GM21381 (cell line): ENCODE measurements at regions not wholly inside any gene's neighbourhood (a gene's known extent, or its start where the extent isn't known, plus 50 kb on each side); places are given as distances from the start of the nearest gene placed in this dataset.

Experiments used
- ATAC-seq: cut with Tn5 transposase; IDR thresholded peaks from one replicate; pipeline ENCODE4 v1.9.1; 2021; ENCODE audit warnings: mild to moderate bottlenecking, moderate library complexity; ENCODE audit not compliant: unreplicated experiment

DNA sequence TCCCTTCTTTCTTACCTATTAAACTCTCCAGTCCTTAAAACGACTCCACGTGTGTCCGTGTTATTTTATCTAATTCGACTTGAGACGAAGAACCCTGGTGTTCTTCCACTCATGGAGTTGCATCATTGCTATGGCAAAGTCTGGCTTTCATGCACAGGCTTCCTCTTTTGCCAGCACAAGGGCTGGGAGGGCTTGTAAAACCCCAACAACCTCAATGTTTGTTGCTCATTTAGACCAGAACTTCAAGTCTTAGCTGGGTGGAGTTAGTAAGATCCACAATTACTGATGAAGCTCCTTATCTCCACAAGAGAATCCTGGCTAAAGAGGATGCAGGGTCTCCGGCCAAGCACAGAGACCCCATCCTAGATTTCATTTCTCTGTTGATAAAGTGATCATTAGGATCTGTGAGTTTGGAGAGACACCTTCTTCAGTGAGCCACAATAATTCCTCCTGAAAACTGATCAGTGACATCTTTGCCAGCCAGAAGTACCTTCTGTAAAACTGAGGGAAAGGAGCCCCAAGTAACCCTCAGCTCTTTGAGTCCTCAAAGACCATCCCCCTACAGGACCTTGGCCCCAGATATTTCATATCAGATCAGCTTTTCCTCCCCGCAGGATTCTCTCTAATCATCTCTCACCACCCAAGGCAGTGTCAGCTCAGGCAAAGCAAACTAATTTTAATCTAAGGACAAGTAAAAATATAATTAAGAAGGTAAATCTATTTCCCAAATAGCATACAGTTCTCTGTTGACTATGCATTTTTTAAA, 514.6 kb downstream of the FUT8 start:
- no peak for ATAC-seq

DNA sequence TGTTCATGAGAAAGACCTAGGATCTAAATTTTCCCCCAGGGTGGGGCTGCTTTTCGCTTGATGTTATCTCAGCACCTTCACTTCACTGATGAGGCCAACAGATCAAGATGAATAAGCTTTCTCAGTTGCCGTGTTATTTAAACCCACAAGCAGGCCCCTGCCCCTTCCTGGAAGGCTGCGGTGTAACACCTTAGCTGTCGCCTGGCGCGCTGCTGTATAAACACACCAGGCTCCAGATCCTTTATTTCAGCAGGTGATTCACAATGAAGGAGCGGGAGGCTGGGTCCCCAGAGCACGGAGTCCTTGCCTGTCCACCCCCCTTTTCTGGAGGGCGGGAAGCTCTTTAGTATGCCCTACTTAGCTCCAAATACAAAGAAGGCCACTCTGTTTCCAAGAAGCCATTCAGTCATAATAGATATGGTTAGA, 515.4 kb downstream of the FUT8 start:
- no peak for ATAC-seq

DNA sequence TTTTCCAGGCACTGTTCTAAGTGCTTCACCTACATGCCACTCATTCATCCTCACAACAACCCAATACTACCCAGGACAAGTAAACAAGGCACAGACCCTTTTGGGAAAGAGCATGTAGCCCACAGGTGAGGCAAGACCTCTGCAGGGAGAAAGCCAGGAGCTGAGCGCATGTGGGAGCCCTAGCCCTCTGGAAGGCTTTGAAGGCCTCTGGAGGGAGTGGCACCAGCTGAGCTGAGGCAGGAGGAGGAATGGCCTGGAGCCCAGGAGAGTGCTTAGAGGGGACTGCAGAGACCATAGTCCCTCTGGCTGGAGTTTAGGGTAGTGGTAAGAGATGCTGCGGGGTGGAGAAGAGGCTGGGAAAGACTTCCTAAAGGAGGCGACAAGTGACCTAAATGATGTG, 516.5 kb downstream of the FUT8 start:
- no peak for ATAC-seq

DNA sequence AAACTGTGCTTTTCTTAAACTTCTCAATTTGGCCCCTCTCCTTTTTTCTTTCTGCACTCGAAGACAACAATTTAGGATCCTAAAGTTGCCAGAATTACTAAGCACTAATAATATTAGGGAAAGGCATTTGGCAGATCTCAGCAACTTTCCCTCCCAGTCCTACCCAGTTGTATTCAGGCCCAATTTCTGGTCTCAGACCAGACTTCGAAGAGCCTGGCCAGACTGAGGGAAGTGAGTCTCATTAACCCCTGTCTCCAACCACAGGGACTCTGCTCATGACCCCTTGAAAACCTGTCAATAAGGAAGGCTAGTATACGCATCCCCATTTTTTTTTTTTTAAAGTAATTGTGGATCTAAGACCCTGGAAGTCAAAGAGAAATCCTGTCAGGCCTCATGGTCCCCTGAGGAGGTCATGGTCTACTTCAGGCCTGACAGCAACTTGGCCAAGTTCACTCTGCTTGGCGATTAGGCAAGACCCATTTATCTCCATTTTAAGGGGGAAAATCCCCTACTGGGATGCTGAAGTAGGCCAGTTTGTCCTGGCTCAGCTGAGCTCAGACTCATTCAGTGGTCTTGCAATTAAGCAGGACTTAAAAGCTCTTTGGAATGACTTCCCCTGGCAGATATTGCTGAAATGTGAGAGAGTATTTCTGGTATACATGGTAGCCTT, 521.0 kb downstream of the FUT8 start:
- ATAC-seq, result no peak

DNA sequence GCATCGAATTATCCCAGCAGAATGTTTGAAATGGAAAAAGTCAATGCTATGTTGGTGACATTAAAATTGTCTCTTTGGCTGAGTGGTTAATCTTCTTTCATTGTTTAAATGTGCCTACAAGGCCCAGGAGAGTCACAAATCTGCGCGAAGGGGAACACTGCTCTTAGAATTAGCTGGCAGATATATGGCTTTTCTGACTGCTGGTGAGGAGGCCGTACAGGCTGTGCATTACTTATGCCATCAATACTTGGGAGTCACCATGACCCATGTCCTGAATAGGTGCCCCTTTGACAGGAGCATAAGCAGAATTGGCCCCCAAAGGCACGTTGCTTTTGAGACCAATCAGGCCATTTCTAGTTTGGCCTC, 521.5 kb downstream of the FUT8 start:
- no peak for ATAC-seq

DNA sequence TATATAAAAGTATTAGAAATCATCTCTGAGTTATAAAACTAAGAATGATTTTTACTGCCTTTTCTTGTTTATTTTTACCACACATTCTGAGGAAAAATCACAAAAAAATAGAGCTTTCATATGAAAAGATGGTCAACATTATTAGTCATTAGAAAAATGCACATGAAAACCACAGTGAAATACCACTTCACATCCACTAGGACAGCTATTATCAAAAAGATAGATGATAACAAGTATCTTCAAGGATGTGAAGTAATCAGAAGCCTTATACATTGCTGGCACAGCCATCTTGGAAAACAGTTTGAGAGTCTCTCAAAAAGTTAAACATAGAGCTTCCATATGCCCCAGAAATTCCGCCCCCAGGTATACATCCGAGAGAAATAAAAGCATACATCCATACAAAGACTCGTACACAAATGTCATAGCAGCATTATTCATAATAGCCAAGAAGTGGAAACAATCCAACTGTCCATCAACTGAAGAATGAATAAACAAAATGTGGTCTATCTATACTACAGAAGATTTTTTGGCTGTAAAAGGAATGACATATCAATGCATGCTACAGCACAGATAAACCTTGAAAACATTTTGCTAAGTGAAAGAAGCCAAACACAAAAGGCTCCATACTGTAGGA, 523.9 kb downstream of the FUT8 start:
- ATAC-seq, result no peak

DNA sequence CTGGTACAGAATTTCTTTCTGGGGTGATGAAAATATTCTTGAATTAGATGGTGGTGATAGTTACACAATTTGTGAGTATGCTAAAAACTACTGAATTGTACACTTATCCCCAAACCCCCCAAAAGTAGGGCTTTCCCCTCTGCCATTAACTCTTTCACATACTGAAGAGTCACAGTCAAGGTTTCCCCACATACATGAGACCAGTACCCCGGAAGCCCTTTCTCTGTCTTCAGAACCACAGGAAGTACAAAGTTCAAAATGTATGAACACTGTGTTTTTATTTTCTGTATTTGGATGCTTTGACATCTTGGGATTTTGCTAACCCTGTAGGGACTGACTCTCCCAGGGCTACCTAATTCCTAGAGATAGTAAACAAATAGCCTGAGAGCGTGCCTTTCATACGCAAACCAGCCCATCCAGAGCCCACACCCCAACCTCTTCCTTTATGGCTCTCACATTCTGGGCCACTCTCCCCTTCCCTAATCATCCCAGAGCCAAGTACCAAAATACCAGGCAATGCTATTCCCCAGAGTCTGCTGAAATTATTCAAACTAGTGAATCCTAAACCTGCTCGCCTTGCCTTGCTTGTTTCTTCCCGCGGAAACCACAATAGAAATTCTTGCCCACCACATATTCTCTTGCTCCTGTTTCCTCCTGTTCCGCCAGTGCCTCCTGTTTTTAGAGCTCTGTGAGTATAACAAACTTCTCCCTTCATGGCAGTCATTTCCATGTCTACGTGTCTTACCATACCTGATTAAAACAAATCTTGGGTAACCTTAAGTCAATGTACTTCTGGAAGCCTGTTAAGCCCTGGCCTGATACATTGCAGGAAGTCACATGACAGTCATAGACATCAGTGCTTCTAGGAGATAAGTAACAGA, 524.8 kb downstream of the FUT8 start:
- ATAC-seq, result no peak

DNA sequence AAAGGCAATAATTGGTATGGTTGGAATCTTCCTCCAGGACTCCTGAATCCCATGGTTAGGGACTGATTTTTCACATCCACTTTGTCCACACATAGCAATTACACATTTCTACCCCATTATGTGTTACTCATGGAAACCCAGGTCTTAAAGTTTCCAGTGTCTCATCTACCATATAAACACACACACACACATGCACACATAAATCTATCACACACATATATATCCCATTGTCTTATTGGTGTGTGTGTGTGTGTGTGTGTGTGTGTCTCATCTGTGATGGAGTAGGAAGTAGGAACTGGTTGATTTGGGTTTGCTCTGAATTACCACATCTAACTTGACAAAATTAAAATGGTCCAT, 525.4 kb downstream of the FUT8 start:
- ATAC-seq, result no peak

DNA sequence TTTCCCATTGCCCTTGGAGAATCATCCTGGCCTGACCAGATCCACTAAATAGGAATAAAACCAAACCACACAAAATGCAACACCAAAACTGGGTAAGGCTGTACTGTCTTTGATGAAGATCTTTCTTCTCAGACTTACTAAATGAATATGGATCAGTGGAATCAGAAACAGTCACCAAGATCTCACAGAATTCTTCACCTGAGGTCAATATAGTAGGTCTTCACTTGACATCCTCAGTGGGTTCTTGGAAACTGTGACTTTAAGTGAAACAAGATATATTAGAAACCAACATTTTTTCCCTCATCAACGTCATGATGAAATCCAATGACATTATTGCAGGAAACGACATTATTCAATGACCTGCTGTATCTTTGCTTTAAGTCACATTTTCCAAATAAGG, 526.2 kb downstream of the FUT8 start:
- ATAC-seq, result no peak

DNA sequence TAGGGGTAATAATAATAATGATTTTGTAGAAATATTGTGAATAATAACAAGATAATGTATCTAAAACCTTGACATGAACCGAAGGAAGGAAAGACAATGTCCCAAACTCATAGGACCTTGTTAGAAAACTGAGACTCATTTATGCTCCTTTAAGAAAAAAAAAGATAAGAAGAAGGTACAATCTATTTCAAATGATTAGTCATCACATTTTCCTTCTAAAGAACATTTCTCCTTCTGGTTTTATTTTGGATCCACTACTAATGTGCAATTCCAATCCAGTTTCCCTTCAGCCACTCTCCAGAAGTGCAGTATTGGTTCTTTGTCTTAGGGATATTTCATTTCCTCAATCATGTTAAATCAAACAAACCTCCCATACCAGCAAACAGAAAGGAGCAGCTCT, 526.7 kb downstream of the FUT8 start:
- ATAC-seq, result no peak

DNA sequence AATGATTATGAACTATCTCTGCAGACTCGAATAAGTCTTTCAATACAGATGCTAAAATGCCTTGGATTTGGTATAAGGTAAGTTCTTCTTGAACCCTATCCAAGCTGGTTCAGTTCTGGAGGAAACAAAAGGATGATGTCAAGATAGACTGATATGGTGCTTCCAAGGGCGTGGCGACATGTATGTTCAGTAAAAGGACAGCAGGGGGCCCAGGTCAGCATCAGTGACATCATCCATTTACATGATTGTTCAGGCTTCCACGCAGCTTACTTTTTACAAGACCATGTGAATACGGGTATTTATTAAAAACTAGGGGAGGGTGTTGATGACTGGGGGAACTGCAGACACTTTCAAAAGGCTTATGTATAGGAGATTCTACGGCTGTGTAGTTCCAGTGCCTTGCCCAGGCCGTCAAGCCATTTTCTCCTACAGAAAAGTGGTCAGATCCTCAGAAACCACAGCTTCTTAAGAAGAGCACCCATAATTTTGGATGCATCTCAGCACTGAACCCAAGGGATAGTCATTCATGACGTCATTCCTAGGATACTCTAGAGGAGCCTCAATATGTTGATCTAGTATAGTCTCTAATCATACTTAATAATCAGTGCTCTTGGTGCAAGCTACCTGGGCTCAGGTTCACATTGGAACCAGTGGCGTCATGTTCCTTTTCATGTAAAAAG, 527.7 kb downstream of the FUT8 start:
- no peak for ATAC-seq

DNA sequence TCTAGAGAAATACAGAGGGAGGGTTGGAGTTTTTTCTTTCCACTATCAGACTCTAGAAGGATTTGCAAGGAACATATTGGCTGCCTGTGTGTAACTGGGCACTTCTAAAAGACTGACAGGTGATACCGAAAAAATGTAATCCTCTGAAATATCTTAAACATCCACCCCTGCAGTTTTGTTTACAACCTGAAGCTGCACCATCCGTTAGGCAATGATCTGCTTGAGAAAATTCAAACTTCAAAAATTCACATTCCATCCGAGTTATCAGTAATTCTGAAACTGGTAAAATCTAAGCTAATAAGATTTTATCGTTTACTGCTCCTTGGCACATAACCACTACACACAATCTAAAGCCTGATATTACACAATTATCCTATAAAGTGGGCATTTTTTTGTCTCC, 528.6 kb downstream of the FUT8 start:
- ATAC-seq, result no peak

DNA sequence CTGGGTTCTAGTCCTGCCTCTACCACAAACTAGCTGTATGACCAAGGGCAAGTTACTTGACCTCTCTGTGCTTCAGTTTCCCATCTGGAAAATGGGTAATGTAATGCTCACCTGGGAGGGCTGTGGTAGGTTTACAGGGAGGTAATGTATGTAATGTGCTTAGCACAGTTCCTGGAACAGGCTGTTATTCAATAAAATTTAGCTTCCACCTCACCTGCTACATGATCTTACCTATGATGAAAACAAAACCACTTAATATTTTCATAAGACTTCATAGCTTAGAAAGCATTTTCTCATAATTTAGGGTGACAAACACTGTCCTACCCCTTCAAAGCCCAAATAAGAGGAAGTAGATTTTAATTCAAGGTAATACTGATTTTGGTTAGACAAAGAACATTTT, 530.6 kb downstream of the FUT8 start:
- ATAC-seq, result no peak

DNA sequence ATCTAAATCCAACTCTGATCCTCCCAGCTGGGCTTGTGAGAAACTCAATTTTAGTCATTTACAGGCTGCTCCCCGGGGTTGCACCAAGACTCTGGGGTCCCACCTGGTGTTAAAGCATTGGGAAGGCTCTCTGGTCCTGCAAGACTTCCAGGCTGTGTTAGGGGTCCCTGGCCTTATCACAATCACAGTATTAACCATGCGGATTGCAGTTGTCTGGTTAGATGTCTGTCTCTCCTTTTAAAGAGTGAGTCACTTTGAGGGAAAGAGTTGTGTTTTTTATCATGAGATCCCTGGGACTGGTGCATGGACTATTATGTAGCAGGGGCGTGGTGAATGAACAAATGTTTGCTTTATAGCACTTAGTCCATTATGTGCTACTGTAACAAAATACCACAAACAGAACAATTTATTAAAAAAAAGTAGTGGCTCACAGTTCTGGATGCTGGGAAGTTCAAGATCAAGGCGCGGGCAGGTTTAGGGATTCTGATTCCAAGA, 531.4 kb downstream of the FUT8 start:
- no peak for ATAC-seq

DNA sequence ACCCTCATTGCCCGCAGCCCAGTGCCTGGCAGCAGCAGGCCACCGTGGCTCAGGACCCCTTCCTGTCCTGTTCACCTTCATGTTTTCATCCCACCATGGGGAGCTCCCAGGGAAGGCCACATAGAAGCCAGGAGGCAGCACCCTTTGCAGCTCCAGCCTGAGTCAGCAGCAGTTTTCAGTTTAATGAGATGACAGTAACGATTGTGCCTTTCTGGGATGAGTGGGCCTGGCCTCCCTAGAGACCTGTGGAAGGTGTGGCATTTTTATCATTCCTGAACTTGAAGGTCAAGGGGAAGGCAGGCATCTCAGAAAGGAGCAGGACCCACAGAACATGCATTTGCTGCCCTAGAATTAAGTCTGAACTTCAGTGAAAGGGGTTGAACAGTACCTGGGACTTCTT, 532.8 kb downstream of the FUT8 start:
- ATAC-seq, result no peak

DNA sequence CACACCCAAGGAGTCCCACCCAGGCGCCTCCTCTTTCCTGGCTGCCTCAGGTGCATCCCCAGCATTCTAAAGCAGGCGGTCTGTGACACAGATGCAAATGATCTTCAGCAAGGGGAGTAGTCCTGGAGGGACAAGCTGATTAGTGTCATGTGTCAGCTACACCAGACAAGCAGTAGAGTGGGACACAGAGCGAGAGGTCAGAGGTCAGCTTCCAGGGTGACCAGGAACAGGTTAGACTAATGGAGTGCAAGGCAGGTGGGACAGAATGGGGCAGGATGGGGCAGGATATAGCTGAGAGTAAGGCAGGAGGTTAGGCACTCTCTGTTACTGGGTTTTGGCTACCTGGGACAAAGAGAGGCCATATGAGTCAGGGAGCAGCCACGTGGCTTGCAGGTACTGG, 534.0 kb downstream of the FUT8 start:
- no peak for ATAC-seq

DNA sequence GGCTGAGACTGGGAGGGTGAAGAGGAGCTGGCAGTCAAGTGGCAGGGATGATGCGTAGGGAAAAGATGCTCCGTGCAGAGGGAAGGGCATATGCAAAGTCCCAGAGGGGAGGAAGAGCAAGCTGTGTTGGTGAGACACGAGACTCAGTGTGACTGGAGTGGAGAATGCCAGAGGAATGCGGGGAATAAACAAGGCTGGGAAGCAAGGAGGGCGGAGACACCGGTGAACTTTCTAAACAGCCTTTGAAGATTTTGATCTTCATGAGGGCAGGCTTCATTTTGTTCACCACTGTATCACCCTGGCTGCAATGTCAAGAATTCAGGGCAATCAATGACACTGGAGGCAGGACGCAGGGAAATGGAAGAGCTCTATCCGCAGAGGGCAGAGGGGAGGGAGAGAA, 535.8 kb downstream of the FUT8 start:
- ATAC-seq, result no peak

DNA sequence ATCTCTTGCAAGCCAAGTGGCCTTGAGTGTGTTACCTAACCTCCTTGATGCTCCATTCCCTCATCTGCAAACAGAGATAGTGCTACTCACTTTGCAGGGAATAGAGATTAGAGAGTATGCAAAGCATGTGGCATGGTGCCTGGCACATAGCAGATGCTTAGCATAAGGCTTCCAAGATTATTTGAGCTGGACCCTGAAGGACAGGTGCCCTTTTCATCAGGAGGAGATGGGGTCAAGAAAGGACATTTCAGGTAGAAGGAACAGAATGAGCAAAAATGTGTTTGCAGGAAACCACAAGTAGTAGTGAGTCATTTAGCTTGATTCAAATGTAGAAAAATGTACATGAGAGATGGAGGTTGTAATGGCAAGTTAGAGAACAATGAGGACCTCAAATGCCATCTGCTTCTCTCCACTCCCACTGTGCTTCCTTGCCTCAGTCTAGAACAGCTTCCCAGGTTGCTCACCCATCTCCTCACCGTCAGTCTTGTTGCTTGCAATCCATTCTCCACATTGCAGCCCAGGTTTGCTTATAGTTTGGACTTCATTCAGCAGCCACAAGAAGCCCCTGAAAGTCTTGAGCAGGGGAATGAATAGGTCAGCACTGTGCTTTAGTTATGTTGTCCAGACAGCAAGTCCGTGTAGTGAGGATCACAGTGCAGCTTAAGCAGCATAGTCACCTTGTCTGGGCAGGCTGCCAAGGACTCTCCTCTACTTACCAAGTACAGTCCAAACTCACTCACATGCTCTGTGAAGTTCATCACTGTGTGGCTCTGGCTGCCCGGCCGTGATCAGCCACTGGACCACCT, 536.3 kb upstream of the CCDC196 start:
- peak; percentile 59 for ATAC-seq

DNA sequence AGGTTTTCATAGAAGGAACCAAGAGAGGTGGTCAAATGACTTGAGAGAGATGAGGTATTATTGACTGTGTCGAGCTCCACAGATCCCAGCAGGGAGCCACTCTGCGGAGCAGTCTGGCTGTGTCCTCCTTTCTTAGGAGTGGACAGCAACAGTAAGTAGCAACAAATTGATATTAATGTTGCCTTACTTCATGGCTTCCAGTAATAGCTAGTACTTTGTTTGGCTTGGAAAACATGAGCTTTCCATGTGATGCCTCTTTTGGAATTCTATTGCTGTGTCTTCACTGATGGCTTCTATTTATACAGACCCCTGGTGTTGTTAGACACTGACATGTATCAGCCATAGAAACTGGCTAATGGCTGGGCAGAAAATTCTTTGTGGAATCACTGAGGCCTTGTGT, 531.2 kb upstream of the CCDC196 start:
- no peak for ATAC-seq

DNA sequence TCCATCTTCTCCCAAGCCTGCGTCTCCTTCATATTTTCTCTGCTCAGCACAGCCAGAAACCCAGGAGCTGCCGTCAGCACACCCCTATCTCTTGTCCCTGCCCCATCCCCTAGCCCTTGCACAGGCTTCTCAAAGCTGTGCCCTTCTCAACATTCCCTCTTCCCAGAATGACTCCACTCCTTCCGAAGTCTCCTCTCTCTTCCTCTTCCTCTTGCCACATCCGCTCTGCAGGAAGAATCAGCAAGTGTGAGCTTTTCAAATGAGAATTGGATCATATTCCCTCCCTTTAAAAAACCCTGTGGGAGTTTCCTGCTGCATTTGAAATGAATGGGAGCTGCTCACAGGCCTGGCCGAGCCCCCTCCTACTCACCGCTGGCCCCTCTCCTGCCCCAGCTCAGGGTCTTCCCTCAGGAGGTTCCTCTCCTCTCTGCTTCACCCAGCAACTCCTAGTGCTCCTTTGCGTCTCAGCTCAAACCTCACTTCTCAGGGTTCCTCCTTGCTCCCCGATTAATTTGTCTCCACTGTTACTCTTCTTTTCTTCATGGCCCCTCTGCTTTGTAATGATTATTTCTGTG, 528.5 kb upstream of the CCDC196 start:
- ATAC-seq, result no peak
